HUES48 (cell line): ENCODE measurements at regions not wholly inside any gene's neighbourhood (a gene's known extent, or its start where the extent isn't known, plus 50 kb on each side); places are given as distances from the start of the nearest gene placed in this dataset.

Source experiments
- H3K27ac ChIP-seq: one replicate; pipeline ENCODE4 v1.7.0; 2013; ENCODE audit warnings: low read depth, low read length, inconsistent platforms
- H3K27me3 ChIP-seq: 2 replicates; pipeline ENCODE4 v1.6.1; 2013; ENCODE audit warnings: mild to moderate bottlenecking, low read length; ENCODE audit not compliant: control insufficient read depth, insufficient read depth
- H3K36me3 ChIP-seq: 2 replicates; pipeline ENCODE4 v1.6.1; 2013; ENCODE audit warnings: low read length; ENCODE audit not compliant: control insufficient read depth, insufficient read depth
- H3K4me1 ChIP-seq: 2 replicates; pipeline ENCODE4 v1.6.1; 2013; ENCODE audit warnings: mild to moderate bottlenecking, low read length; ENCODE audit not compliant: control insufficient read depth, insufficient read depth
- H3K4me3 ChIP-seq: 2 replicates; pipeline ENCODE4 v1.5.1; 2013; ENCODE audit warnings: mild to moderate bottlenecking, low read depth, low read length
- H3K9ac ChIP-seq: 2 replicates; pipeline ENCODE4 v1.6.1; 2013; ENCODE audit warnings: mild to moderate bottlenecking, low read depth, low read length, moderate library complexity
- H3K9me3 ChIP-seq: 2 replicates; pipeline ENCODE4 v1.6.1; 2013; ENCODE audit warnings: low read length; ENCODE audit not compliant: control insufficient read depth, insufficient read depth

- Histone ChIP-seq H3K27ac (no peak overlapping the region), H3K9ac (no peak overlapping the region), H3K4me1 (peaks cover 12% of the 10 kb centered on the region), H3K4me3 (no peak overlapping the region), H3K27me3 (no peaks in the 10 kb centered on the region), H3K9me3 (peaks cover 45% of the 10 kb centered on the region), H3K36me3 (no peaks in the 10 kb centered on the region)
Measured at GRCh38 chr5:66472010-66472409, 124.2 kb upstream of the MAST4 start.

DNA sequence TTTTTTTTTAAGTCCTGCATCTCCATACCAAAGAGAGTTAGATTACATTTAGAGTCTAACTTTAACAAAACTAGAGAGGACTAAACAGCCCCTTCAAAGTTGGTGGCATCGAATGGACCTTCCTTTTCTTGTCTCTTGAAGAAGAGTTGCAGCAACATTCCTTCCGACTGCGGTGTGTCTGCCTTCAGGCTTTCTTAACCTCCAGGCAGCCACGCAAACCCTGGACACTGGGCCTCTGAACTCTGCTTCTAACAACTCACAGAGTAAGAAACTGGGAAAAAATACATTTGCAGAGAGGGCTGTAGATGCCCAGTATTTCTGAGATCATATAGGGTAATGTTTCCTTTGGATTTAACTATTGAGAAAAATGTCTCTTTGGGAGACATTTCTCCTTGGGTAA is 120.5 kb upstream of the MAST4 start:
- H3K4me1 ChIP-seq, result peaks cover 12% of the 10 kb centered on the region
- H3K9ac ChIP-seq, result no peak overlapping the region
- H3K27ac ChIP-seq, result no peak overlapping the region
- peak overlapping the region; percentile 2; the same call in 1 of the 2 replicates for H3K4me3 ChIP-seq
- H3K36me3 ChIP-seq, result no peaks in the 10 kb centered on the region
- no peaks in the 10 kb centered on the region for H3K27me3 ChIP-seq
- peaks cover 10% of the 10 kb centered on the region for H3K9me3 ChIP-seq

DNA sequence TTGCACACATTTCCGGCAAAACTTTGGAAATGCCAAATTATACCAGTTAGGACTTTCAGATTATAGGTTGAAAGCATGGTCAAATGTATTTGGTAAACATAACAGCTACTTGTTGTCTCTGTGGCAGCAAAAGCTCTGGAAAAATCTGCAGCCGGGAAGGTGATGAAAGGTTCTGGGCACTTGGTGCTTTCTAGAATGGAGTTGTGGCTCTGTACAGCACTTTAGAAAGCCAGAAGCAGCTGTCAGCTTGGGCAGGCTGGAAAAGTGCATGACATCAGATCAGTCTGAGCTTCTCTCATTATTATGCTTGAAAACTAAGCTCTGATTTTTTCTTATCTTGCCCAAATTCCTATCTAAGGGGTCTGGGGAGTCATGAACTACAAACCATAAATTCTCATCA is 118.6 kb upstream of the MAST4 start:
- H3K4me3 ChIP-seq, result no peak overlapping the region
- no peaks in the 10 kb centered on the region for H3K36me3 ChIP-seq
- H3K4me1 ChIP-seq, result peaks cover 12% of the 10 kb centered on the region
- H3K9ac ChIP-seq, result no peak overlapping the region
- H3K9me3 ChIP-seq, result peaks cover 3% of the 10 kb centered on the region
- H3K27ac ChIP-seq, result no peak overlapping the region
- no peaks in the 10 kb centered on the region for H3K27me3 ChIP-seq

GRCh38 chr5:66494437-66494836 is 101.8 kb upstream of the MAST4 start:
- Histone ChIP-seq H3K4me3 (no peak overlapping the region), H3K9me3 (no peaks in the 10 kb centered on the region; the same call in 1 of the 2 replicates), H3K9ac (no peak overlapping the region), H3K27me3 (peaks cover 7% of the 10 kb centered on the region; the same call in 1 of the 2 replicates), H3K27ac (no peak overlapping the region), H3K36me3 (no peaks in the 10 kb centered on the region), H3K4me1 (0 out of 2 replicates have a peak, but pooled peaks cover 2% of the 10 kb centered on the region)

DNA sequence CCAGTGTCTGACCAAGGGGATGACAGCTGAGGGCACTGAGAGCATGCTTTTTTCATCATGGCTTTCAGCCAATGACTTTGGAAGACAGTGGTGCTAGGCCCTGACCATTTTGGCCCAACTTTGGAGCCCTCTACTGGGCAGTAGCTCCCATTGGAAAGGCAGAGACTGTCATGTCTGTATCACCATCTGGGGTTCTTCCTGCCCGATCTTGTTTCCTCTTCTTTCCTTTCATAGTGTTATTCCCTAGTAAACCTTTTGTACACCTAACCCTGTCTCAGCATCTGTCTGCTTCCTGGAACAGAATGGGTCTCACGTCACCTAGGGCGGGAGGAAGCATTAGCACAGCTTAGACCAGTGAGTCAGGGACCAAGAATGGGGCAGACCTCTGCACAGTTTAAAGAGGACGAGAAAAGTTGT is 97.4 kb upstream of the MAST4 start:
- H3K4me3 ChIP-seq, result no peak overlapping the region
- no peaks in the 10 kb centered on the region for H3K9me3 ChIP-seq
- H3K27me3 ChIP-seq, result no peaks in the 10 kb centered on the region
- H3K4me1 ChIP-seq, result no peaks in the 10 kb centered on the region
- no peaks in the 10 kb centered on the region for H3K36me3 ChIP-seq
- no peak overlapping the region for H3K9ac ChIP-seq
- H3K27ac ChIP-seq, result no peak overlapping the region

GRCh38 chr5:66503203-66503789 is 92.9 kb upstream of the MAST4 start:
- no peak overlapping the region for H3K9ac ChIP-seq
- H3K27me3 ChIP-seq, result no peaks in the 10 kb centered on the region
- no peak overlapping the region for H3K4me3 ChIP-seq
- no peaks in the 10 kb centered on the region for H3K36me3 ChIP-seq
- H3K9me3 ChIP-seq, result no peaks in the 10 kb centered on the region
- H3K27ac ChIP-seq, result no peak overlapping the region
- no peaks in the 10 kb centered on the region for H3K4me1 ChIP-seq

DNA sequence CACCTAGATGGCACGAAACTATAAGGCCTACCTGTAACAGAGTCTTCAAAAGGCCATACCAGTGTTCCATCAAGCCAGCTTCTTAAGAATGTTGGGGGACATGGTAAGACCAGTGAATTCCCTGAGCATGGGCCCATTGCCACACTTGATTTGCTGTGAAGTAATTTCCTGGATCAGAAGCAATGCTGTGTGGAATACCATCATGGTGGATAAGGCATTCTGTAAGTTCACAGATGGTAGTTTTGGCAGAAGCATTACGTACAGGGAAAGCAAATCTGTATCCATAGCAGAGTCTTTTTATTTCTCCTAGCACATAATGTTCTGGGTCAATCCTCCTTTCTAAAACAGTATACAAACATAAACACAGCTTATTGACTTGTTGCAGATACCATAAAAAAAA is 89.1 kb upstream of the MAST4 start:
- H3K27me3 ChIP-seq, result no peaks in the 10 kb centered on the region
- H3K4me1 ChIP-seq, result no peaks in the 10 kb centered on the region
- no peak overlapping the region for H3K27ac ChIP-seq
- H3K4me3 ChIP-seq, result no peak overlapping the region
- H3K36me3 ChIP-seq, result no peaks in the 10 kb centered on the region
- H3K9me3 ChIP-seq, result no peaks in the 10 kb centered on the region
- no peak overlapping the region for H3K9ac ChIP-seq

DNA sequence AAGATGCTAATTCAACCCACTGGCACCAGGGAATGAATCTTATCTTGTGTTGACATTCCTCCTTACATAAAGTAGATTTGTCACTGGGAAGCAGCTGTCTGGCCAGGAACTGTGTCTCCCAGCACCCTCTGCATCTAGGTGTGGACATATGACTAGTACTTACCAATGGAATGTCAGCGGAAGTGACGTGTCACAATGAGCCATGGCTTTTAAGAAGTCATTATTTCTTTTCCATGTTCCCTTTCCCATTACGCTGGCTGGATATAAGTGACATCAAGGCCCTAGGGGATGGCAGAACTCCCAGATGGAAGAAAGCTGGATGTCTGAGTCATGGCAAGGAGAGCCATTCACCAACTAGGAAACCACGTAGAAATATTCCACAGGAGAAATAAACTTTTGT is 84.7 kb upstream of the MAST4 start:
- H3K4me1 ChIP-seq, result no peaks in the 10 kb centered on the region
- no peaks in the 10 kb centered on the region for H3K9me3 ChIP-seq
- no peaks in the 10 kb centered on the region for H3K36me3 ChIP-seq
- no peak overlapping the region for H3K9ac ChIP-seq
- no peak overlapping the region for H3K4me3 ChIP-seq
- no peak overlapping the region for H3K27ac ChIP-seq
- H3K27me3 ChIP-seq, result no peaks in the 10 kb centered on the region

- Histone ChIP-seq H3K27ac (no peak overlapping the region), H3K9ac (no peak overlapping the region), H3K4me1 (no peaks in the 10 kb centered on the region), H3K9me3 (no peaks in the 10 kb centered on the region), H3K4me3 (no peak overlapping the region), H3K36me3 (no peaks in the 10 kb centered on the region), H3K27me3 (no peaks in the 10 kb centered on the region)
Measured at GRCh38 chr5:66513130-66513529, 83.1 kb upstream of the MAST4 start.

GRCh38 chr5:66515209-66515608 is 81.0 kb upstream of the MAST4 start:
- Histone ChIP-seq H3K36me3 (no peaks in the 10 kb centered on the region), H3K4me3 (no peak overlapping the region), H3K9ac (no peak overlapping the region), H3K4me1 (no peaks in the 10 kb centered on the region), H3K27ac (no peak overlapping the region), H3K27me3 (no peaks in the 10 kb centered on the region), H3K9me3 (peaks cover 3% of the 10 kb centered on the region; the same call in 1 of the 2 replicates)

- Histone ChIP-seq H3K27me3 (no peaks in the 10 kb centered on the region), H3K27ac (no peak overlapping the region), H3K9ac (no peak overlapping the region), H3K4me1 (no peaks in the 10 kb centered on the region), H3K36me3 (no peaks in the 10 kb centered on the region), H3K9me3 (peaks cover 17% of the 10 kb centered on the region), H3K4me3 (no peak overlapping the region)
Measured at GRCh38 chr5:66516550-66516949, 79.6 kb upstream of the MAST4 start.
